GM21825 (cell line): ENCODE measurements at regions not wholly inside any gene's neighbourhood (a gene's known extent, or its start where the extent isn't known, plus 50 kb on each side); places are given as distances from the start of the nearest gene placed in this dataset.

Source experiments
- ATAC-seq: cut with Tn5 transposase; IDR thresholded peaks from one replicate; pipeline ENCODE4 v1.9.1; 2021; ENCODE audit warnings: mild to moderate bottlenecking, moderate library complexity; ENCODE audit not compliant: unreplicated experiment

- no peak for ATAC-seq
Measured at GRCh38 chr3:115323380-115323779, 176.3 kb upstream of the ZBTB20 start.

DNA sequence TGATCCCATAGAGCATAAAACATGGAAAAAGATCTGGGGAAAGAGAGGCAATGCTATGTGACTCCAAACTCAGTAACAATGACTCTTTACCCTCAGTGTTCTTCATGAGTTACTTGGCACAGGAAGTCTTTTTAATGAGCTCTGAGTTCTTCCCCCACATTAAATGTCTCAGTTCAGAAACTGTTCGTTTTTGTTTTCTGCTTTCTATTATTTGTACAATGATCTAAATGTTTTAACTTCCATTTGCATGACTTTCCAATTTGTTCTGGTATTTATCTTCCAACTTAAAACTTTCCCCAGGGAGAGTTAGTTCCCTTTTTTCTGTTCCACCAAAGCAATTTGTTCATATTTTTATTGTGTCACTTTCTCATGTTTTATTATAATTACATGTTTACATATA is 177.0 kb upstream of the ZBTB20 start:
- ATAC-seq, result no peak

- ATAC-seq, result no peak
Measured at GRCh38 chr3:115325539-115325938, 178.5 kb upstream of the ZBTB20 start.

GRCh38 chr3:115330430-115330829 is 183.3 kb upstream of the ZBTB20 start:
- no peak for ATAC-seq

- ATAC-seq, result no peak
Measured at GRCh38 chr3:115332998-115333397, 185.9 kb upstream of the ZBTB20 start.

- ATAC-seq, result no peak
Measured at GRCh38 chr3:115336836-115337235, 189.7 kb upstream of the ZBTB20 start.

DNA sequence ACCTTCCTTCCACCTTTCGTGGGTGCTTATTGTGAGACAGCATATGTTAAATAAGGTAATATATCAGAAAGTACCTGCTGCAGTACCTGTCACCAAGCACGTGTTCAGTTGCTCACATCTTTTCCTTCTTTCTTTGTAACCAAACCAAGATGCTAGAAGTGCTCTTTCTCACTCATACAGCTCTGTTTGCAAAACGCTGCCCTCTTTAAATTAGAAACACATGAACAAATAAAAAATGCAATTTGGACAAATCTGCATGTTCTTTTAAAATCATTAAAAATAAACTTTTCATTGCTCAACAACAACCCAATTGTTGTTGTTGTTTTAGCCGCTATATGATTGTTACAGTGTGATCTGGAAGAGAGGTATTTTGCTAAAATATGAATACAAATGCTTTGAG is 193.5 kb upstream of the ZBTB20 start:
- no peak for ATAC-seq

DNA sequence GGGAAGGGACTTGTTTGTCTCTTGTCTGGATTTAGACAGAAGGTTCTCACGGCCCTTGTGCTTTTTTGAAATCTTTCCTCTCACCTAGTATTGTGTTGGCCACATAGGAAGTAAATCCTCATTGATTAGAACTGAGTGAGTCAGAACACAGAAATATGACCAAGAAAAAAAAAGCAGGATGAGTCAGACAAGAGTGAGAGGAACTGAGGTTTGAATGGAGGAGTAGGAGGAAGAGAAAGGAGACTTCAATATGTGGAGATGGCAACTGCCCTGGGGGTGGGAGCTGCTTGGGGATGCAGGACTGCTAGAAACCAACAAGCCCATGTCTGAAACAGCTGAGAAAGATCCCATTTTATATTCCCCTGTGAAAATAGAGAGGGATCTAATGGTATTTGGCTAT is 194.1 kb upstream of the ZBTB20 start:
- no peak for ATAC-seq

- no peak for ATAC-seq
Measured at GRCh38 chr3:115347737-115348136, 200.6 kb upstream of the ZBTB20 start.

- ATAC-seq, result no peak
Measured at GRCh38 chr3:115348412-115348811, 201.3 kb upstream of the ZBTB20 start.

DNA sequence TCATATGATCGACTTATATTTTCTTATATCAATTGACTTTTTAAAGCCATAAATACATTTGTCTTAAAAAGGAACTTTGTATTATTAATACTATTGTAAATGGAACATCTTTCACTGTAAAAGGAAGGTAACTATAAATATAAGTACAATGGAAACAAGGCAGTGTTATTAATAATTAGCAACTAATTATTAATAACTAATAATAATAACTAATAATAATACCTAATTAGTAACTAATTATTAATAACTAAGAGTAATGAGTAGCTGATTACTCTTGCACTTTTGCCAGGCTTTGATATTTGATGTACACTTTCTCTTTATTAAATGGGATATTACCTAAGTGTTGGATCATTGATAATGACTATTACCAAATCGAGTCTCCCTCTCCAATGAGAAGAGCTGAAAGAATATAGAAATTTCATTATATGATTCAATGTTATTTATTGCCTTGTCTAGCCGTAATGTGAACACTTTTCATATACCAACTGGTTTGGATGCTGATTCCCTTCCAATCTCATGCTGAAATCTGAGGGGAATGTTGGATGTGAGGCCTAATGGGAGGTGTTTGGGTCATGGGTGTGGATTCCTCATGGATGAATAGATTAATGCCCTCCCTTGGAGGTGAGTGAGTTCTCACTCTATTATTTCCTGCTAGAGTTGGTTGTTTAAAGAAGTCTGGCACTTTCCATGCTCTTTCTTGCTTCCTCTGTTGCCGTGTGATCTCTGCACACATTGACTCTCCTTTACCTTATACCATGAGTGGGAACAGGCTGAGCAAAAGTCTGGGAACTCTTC is 202.1 kb upstream of the ZBTB20 start:
- no peak for ATAC-seq

DNA sequence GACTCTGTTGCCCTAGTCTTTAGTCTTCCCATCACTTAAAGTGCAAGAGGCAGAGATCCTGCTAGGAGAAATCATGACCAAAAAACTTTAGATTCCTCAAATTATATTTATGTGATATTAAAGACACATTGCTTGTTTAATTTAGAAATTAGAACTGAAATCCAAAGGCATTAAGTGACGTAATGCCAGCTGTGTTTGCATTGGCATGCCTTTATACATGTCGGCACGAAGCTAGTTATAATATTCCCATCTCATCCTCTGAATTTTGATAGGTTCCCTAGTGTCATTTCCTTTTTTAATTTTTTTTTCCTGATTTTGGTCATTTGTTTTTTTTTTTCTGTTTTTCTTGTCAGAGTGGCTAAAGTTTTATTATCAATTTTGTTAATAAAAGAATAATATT is 203.5 kb upstream of the ZBTB20 start:
- no peak for ATAC-seq

DNA sequence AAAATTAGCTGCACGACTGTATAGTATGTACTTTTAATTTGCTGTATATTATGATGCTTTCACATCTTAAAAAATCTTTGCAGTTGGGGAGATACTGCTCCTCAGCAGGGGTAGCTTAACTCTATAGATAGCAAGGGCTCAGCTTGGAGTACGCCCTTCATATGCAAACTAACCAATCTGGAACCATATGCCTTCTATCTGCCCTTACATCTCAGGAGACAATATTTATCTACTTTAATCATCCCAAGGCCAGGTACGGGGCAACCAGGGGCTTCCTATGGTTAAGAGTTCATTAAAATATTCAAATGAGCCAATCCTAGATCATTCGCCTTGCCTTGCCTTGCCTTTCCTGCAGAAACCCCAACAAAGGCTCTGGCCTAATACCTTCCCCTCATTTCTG is 204.1 kb upstream of the ZBTB20 start:
- ATAC-seq, result no peak

GRCh38 chr3:115354010-115354409 is 206.9 kb upstream of the ZBTB20 start:
- ATAC-seq, result no peak

GRCh38 chr3:115357456-115357855 is 210.4 kb upstream of the ZBTB20 start:
- ATAC-seq, result no peak

GRCh38 chr3:115359536-115359935 is 212.4 kb upstream of the ZBTB20 start:
- peak; percentile 98 for ATAC-seq

DNA sequence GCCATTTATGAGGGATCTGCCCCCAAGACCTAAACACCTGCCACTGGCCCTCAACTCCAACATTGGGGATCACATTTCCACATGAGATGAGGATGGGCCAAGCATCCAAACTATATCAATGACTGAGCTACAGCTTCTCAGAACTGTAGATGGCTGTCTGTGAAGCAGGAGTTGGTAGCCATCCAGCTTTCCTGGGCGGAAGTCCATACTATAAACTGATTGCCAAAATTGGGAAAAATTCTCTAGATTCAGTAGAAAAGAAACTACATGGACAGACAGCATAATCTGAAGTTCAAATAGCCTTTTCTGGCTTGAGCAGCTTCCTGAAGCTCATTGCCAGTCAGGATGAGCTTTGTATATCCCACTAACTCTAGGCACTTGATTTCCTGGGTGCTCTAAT is 214.7 kb upstream of the ZBTB20 start:
- ATAC-seq, result no peak

GRCh38 chr3:115363071-115363470 is 216.0 kb upstream of the ZBTB20 start:
- no peak for ATAC-seq

GRCh38 chr3:115369021-115369420 is 221.9 kb upstream of the ZBTB20 start:
- no peak for ATAC-seq

DNA sequence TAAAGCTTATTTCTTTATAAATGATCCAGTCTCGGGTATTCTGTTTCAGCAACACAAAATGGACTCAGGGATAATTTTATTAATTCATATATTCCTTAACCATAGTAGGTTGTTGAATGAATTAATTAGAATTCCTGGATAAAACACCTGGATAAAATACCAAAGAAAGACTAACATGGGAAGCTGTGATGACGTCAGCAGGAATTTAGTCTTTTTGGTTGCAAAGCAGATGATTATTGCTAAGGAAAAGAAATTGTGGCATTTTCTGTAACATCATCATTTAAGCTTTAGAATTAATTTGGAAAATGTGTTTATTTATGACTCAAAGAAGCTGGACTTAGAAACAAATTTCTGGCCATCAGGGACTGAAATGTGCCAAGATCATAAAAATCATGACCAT is 228.3 kb upstream of the ZBTB20 start:
- no peak for ATAC-seq

GRCh38 chr3:115380883-115381572 is 233.9 kb upstream of the ZBTB20 start:
- no peak for ATAC-seq

DNA sequence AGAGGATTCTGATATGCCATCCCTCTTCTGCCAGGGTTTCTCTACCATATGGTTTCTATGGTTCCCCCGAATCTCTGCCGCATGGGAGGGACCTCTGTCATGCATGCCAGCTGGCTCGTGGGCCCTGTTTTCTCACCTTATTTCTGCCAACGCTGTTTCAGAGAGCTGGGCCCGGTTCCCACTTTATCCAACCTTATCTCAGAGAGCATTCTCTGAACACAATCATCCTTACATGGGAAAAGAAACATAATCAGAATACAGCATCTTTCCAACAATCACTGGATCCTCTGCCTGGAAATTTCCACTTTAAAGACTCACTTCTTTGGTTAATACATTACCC is 234.5 kb upstream of the ZBTB20 start:
- no peak for ATAC-seq

- no peak for ATAC-seq
Measured at GRCh38 chr3:115381931-115382330, 234.8 kb upstream of the ZBTB20 start.
